Inflammatory macrophage (primary cell): ENCODE measurements at regions not wholly inside any gene's neighbourhood (a gene's known extent, or its start where the extent isn't known, plus 50 kb on each side); places are given as distances from the start of the nearest gene placed in this dataset.

Experiments used
- DNase-seq, 2 donors: peaks; one replicate each; pipeline ENCODE4 v3.0.0-alpha.2; 2020 to 2022

DNA sequence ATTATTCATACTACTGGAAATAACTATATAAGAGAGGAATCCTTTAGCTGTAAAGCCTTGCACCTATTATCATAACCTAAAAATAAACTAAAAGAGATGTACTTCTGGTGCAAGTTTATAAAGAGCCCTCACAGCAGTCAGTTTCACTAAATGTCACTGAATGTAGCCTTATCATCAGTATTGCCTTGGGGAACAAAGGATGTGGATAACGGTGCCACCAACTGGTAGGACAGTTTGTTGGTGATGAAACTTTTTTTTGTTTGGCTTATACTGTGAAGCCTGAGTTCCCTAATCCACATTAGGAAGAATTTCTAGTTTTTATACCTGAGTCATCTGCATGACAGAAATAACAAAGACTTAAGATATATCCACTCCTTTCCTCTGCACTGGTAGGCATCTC lies 117.9 kb upstream of the COL1A2 start:
- DNase-seq = peak in 1 of 2 donors; percentile 2

GRCh38 chr7:94277236-94277635 lies 117.5 kb upstream of the COL1A2 start:
- DNase-seq = no peak

DNA sequence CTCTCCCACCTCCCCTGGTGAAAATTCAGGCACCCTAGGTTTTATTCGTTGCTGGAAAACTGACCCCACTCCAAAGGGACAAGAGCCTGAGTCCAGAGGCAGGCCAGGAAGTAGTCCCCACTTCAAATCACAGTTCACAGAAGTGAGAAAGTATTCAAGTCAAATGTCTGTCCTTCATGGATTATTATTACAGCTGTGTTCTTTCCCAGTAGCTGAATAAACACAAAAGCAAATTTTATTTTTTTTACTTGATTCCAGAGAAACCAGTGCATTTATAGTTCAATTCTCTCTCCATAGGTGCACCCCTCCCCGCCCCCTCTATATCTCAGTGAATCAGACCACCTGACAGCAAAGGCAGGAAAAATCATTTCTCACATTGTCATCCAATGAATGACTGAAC lies 113.8 kb upstream of the COL1A2 start:
- no peak for DNase-seq

- DNase-seq = no peak
Measured at GRCh38 chr7:94284104-94284503, 110.6 kb upstream of the COL1A2 start.

GRCh38 chr7:94286111-94286510 lies 108.6 kb upstream of the COL1A2 start:
- no peak for DNase-seq

GRCh38 chr7:94288096-94288495 lies 106.6 kb upstream of the COL1A2 start:
- DNase-seq = no peak

DNA sequence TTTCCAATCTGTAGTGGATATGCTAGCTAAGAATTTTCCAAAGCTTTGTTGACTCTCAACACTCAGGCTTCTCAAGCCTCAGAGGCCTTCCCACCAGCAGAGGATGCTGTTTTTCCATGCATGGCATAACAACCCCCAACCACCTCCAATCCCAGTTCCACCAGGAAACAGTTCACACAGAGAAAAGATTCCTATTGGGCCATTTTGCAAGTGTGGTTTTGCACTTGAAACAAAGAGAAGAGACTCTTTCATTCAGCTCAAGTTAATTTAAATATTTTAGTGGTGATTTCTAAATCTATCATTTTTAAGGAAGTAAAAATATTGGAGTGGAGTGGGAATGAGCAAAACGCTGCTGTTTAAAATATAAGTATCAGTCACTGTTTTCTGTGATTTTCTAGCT lies 105.6 kb upstream of the COL1A2 start:
- peak in 1 of 2 donors; percentile 14 for DNase-seq

DNA sequence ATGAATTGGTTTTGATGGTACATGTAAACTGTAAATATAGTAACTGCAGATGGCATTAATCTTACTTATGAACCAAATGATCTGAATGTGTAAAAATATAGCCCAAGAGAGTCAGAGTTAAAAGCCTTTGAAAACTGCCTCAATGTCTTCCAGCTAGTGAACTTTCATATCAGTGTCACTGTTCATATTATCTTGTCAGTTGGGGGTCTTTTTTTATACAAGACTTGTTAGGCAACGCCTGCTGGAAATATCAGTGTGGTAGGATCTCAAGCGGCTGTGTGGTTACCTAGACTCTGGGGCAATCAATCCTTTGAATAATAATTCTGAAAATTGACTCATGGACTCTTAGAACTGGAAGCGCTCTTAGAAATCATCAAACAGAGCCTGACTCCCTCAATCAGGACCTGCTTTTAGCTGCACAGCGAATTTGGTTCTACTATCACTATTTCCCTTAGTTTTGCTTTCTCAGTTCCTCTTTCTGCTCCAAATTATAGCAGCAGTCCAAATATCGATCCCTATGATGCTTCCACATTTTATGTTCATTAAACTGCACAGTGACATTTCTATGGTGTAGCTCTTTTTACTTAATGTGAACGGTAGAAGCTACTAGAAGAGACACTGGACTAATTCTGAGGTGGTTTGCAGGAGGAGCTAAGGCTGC lies 100.1 kb upstream of the COL1A2 start:
- no peak for DNase-seq

DNA sequence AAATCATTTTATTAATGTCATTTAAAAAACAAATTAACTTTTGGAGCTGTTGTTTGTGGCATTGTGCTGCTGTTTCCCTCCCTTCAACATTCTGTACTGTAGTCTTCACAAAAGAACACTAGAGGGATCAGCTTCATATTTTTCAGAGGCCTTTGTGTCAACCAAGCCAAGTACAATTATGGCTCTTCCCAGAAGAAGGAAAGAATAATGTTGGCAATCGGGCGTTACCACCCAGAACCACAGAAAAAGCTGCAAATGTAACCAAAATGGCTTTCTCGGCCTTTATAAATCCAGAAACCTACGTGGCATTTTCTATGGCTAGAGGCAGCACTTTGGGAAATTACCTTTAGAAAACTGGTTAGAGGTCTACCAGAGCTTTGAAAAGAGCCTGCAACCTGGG lies 98.8 kb upstream of the COL1A2 start:
- DNase-seq = no peak

- no peak for DNase-seq
Measured at GRCh38 chr7:94296881-94297280, 97.8 kb upstream of the COL1A2 start.

DNA sequence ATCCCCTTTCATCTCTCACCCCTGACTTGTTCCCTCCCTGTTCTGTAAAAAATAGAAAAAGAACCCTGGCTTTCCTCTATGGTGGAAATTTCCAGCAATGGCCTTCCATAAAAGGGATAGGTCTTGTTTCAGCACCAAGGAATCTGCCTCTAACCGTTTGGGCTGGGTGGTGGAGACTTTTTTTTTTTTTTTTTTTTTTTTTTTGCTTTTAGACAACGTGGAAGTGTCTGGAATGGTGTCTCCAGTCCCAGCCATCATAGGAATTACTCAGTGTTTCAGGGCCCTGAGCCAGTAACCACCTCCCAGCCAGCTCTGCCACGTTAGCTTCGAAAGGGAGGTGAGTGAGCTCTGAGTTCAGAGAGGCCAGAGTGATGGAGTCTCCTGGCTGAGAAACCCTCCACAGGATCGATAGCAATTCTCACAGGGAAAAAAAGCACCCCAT lies 97.3 kb upstream of the COL1A2 start:
- no peak for DNase-seq

- DNase-seq = no peak
Measured at GRCh38 chr7:94298943-94299342, 95.8 kb upstream of the COL1A2 start.

GRCh38 chr7:94300176-94300835 lies 94.4 kb upstream of the COL1A2 start:
- no peak for DNase-seq

- no peak for DNase-seq
Measured at GRCh38 chr7:94301024-94301586, 93.6 kb upstream of the COL1A2 start.

GRCh38 chr7:94303118-94303517 lies 91.6 kb upstream of the COL1A2 start:
- no peak for DNase-seq

GRCh38 chr7:94303695-94304094 lies 91.0 kb upstream of the COL1A2 start:
- no peak for DNase-seq

DNA sequence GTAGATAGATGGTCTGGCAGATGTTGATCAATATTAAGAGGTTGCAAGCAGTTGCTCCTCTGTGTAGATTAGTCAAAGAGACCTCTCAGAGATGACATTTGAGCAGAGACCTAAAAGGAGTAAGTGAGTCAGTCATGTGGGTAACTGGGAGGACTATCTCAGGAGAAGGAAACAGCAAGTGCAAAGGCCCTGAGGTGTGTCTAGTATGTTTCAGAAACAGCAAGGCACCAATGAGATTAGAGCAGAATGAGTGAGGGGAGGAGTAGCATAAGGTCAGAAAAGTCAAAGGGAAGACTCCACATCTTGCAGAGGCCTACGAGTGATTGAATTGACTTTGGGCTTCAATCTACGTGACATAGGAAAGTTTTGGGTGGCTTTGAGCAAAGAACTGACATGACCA lies 89.8 kb upstream of the COL1A2 start:
- DNase-seq = no peak

- DNase-seq = no peak
Measured at GRCh38 chr7:94305836-94306235, 88.9 kb upstream of the COL1A2 start.

DNA sequence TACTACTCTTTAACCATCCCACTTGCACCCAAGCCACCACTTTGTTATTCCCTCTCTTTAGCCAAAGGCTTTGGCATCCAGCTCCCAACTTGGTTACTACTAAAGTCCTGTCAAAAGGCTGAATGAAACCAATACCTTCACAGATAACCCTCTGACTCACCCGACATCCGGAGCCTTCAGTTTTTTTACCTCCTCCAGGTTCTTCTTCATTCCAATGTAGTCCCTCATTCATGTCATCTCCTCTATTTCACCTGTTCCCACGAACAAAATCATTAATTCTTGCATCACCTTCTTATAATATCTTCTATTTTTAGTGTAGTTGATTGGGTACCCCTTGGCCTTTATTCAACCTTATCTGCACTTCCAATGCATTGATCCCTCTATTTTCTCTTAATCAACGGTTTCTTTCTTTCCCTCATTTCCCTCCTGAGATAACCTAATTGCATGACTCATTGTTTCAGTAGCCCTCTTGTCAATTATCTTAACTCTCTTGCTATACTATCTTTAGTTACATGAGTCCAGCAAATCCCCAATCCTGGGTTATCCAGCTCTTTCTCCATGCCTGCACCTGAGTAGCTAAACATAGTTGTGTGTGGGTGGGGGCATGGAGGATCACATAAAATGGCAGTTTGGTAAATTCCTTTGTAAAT lies 87.2 kb upstream of the COL1A2 start:
- DNase-seq = no peak

DNA sequence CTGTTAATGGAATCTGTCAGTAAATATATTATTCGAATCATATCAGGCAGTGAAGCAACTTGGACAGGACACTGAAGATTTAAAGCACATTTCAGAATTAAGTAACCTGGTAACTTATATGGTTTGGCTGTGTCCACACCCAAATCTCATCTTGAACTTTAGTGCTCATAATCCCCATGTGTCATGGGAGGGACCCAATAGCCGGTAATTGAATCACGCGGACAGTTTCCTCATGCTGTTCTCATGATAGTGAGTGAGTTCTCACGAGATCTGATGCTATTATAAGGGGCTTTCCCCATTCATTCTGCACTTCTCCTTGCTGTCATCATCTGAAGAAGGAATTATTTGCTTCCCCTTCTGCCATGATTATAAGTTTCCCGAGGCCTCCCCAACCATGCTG lies 83.2 kb upstream of the COL1A2 start:
- peak in 1 of 2 donors; percentile 1 for DNase-seq

GRCh38 chr7:94313926-94314325 lies 80.8 kb upstream of the COL1A2 start:
- DNase-seq = no peak

DNA sequence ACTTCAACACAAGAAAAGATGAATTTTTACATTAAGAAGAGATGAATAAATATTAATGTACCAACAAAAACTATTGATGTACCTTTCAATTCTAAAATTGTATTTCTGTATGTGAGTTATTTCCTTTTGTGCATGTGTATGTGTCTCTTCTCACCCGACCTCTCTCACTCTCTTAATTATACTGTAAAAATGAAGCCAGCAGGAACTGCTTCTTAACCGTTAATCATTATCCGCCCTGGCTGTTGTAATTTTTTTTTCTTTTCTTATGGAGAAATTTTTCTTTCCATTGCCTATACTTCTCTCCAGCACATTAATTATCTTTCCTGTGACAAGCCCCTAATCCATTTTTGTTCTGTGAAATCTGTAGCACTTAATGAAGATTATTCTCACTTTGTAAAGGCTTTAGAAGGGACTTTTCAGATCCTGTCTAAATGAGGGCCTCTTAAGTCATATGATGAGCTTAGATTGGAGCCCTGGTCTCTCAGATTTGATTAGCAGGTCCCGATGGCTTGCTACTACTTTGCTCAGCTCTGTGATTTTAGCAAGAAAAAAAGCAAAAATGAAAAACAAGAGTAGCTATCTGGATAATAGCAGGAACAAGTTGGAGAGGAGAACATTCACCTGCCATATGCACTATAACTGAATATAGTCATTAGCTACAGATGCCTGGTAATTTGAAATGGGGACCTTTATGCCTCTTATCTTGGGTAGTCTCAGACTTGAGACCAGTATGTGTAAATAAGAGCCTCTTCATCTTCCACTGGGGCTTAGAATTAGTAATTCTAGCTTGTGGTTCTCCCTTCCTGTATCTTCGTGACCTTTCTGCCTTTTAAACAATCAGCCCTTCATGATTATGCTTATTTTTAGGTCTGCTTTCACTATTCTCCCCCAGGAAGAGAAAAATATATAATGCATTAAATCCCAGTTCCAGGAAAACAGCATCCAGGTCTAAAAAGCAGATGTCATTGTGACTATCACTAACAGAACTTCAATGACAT lies 80.0 kb upstream of the COL1A2 start:
- DNase-seq = no peak
